GM19455 (cell line): ENCODE measurements at regions not wholly inside any gene's neighbourhood (a gene's known extent, or its start where the extent isn't known, plus 50 kb on each side); places are given as distances from the start of the nearest gene placed in this dataset.

Source experiments
- ATAC-seq: cut with Tn5 transposase; IDR thresholded peaks from one replicate; pipeline ENCODE4 v1.9.1; 2021; ENCODE audit not compliant: unreplicated experiment

DNA sequence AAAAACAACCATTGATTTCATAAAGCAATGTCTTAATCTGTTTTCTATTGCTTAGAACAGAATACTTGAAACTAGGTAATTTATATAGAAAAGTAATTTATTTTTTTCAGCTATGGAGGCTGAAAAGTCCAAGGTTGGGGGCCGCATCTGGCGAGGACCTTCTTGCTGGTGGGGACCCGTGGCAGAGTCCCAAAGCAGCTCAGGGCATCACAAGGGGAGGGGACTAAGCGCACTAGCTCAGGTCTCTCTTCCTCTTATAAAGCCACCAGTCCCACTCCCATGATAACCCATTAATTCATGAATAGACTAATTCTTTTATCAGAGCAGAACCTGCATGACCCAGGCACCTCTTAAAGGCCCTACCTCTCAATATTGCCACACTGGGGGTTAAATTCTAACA, 87.2 kb upstream of the KLF13 start:
- no peak for ATAC-seq

DNA sequence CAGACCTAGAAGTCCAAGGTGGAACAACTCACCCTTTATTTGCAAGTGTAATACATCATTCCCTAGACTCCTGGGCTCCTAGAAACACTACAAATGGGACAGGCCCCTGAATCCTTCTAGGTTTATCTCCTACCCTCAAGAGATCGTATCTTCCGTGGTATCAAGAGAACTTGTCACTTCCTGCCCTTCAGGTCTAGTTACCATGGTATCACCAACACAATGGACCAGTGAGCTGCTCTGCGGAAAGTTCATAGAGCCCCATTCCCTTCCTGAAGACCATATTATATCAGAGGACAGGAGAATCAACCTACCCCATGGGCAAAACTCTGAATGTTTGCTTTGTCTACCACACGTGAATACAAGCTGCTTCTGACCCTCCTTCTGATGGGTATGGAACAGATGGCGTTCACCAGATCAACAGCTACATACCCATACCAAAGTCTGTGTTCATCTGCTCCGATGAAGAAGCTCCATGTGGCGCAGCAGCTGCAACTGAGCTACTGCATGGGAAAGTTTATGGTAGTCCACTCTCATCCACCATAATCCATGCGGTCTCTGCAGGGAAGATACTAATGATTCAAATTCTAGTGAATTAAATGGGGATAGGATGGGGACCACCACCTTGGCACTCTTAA, 84.6 kb upstream of the KLF13 start:
- no peak for ATAC-seq

DNA sequence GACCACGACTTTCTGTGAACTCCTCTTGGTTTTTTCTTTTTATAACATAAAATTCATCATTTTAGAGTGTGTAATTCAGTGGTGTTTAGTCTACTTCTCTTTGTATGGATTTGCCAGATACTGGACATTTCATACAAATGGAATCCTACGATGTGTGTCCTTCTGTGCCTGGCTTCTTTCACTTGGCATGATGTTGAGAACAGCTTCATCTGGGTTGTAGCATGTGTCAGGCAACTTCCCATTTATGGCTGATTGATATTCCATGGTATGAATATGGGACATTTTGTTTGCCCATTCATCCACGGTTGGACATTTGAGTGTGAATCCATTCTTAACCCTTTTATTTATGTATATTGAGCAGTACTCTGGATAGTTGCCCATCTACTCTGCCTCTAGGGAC, 82.7 kb upstream of the KLF13 start:
- ATAC-seq = no peak

DNA sequence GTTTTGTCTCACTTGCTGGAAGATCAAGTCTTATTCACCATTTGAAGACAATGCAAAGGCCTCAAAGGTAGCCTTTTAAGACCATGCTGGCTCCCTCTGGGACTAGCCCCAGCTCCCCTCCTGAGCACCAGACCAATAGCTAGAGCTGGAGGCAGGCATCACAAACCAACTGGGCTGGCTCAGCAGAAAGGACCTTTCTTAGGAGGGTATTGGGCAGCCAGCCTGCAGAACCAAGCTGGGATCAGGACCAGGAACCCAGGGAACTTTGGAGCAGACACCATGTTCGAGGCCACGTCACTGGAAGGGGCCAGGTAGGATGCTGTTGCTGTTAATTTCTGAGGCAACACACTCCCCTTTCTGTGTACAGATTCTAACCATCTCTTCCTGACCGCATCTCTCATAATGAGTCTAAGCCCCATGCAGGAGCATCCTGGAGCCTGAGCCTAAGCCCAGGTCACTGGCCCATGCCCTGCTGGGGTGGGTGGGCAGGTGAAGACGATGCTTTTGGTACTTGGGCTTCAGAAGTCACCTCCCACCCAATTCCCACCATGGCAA, 81.4 kb upstream of the KLF13 start:
- no peak for ATAC-seq

DNA sequence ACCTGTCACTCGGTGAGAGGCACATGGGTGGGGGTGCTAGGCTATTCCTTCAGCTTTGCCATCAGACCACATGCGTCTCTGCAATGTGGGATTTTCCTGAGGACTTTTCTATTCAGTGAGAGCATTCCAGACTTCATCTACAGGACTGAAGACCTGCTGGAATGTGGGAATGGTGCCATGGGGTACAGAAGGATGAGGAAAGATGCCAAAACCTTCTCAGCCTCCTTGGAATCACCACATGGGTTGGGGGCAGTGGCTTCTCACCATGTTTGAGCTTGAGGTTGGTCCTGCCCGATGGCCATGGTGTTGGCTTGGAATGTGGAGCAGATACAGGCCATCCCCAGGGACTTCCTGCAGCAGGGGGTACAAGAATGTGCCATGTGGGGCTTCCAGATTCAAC, 80.9 kb upstream of the KLF13 start:
- no peak for ATAC-seq

DNA sequence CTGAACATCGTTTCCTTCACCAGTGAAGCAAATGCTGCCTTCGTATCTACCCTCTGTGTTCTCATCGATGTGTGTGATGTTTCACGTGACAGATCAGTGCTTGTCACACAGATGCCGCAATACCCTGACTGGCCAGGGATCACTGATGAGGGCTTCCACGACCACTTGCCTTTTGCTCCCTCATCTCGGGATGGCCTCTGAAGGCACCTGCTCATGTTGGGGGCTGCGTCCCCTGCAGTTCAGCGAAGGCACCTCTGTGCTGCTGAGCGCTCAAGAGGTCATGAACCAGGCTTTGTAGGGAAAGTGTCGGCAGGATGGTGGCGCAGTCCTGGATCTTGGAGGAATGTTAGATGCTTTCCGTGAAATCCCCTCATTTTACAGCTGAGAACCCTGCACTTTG, 79.2 kb upstream of the KLF13 start:
- ATAC-seq = no peak

DNA sequence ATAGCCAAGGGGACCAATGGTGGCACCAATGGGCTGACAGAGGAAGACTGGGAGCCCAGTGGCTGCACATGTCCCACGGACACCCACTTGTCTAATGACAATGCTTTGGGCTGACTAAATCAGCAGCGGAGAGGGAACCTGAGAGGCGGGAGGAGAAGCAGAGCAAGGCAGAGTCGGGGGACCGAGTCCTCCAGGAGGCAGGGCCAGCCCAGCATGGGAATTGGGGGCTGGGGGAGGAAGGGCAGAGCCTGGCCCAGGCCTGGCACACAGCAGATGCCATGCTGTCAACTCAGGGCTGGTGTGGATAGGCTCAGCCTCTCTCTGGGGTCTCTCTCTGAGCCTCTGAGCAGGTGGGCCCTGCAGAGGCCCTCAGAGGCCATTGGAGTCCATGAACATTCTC, 78.4 kb upstream of the KLF13 start:
- no peak for ATAC-seq

DNA sequence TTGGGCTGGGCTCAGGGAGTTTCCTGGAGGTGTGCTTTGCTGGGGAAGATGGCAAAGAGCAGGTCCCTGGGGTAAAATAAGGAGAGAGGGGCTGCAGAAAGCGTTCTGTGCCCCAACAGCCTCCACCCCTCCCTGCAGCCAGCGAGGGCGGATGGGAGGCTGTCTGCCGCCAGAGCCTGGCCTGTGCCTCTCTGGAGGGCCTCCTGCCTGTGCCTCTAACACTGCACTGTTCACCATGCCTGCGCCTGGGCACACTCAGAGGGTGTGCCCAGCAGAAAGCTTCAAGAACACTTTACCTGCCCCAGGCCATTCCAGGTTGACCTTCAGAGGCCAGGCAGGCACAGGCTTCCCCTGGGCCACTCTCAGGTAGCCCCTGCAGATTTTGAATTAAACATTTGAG, 77.7 kb upstream of the KLF13 start:
- ATAC-seq = no peak

DNA sequence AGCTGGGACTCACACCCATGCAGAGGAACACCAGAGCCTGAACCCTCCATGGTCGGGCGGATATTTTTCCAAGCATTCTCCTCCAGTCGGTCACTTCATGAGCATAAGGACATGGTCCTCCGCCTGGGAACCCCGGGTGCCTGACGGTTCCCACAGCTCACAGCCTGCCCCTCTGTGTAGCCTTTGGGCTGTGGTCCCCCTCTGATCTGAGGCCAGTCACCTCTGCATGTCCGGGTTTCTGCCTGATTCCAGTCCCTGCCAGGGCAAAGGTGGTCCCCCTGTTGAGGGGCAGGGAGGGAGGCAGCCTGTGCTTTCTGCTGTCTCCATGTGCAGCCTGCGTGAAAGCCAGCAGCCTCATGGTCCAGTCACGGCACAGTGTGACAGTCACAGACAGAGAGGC, 76.6 kb upstream of the KLF13 start:
- no peak for ATAC-seq

DNA sequence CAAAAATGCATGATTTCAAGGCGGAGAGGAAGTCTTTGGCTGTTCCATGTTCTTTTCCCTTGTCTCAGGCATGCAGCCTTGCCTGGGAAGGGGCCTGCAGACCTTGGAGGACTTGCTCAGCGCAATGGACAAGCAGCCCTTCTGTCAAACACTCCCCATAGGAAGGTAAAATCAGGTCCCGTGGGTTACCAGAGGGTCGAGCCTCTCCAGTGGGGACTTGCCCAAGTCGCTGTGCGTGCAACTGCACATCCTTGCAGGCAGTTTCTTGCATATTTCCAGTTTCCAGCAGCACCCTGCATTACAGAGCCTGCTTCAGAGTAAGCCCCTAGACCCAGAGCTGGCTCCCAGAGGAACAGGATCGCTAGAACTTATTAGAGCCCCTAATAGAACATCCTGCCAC, 75.5 kb upstream of the KLF13 start:
- ATAC-seq = no peak

DNA sequence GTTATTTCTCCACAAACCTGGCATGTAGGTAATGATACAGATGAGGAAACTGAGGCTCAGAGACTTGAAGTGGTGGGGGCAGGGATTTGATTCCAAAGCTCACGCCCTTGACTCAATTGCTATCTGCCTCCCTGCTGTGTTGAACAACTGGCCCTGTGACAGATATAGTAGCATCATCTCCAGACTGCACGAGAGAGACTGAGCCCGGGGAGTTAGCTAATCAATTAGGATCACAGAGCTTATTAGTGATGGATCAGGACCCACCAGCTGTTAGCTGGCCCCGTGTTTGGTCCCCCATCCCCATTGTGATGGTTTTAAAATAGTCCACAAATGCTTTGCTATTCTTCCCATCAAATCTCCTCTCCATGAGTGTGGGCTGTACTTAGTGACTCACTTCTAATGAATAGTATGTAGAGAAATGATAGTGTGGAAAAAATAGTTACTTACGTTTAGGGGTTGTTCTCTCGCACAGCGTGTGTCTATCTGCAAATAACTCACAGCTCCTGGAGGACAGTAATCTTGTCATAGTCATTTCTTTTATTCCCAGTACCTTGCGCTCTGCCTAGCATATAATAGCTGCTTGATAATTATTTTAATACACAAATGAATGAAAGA, 74.4 kb upstream of the KLF13 start:
- no peak for ATAC-seq

DNA sequence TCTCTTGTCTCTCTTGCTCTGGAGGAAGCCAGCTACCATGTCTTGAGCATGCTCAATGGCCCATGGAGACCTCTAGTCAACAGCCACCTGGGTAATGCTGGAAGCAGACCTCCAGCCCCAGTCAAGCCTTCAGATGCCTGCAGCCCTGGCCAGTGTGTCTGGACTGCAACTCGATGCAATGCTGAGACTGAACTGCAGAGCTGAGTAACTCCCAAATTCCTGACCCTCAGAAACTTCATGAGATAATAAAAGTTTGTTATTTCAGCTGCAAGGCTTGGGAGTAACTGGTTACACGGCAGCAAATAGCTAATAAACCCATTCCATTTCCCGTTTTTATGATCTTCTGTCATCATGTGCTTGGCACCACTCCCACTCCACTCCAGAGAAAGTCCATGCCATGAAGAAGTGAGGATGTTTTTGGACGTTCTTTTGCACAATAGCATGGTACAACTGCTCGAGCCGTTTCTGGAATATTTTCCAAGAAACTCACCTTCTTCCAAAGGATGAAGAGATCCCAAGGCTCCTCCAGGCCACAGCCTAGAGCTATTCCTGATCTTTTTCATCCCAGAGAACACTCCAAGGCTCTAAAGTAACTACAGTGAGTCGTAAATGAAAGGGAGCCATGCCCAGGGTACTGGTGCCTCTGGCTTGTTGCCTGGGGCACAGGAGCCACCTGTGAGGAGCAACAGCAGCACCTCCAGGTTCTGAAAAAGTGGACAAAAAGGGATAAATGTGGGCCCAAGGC, 72.0 kb upstream of the KLF13 start:
- ATAC-seq = no peak

DNA sequence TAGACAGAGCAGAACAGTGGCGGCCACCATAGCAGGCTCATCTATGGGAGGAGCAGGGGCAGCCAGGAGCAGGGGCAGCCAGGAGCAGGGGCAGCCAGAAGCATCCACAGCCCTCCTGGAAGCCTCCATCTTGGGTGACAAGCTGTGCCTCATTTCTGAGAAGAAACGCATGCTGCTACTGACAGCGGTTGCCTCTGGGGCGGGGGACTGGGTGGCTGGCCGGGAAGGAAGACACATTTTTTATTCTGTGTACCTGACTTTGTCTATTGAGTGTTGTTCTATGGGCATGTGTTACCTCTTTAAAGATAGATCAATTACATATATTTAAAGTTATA, 71.5 kb upstream of the KLF13 start:
- no peak for ATAC-seq

DNA sequence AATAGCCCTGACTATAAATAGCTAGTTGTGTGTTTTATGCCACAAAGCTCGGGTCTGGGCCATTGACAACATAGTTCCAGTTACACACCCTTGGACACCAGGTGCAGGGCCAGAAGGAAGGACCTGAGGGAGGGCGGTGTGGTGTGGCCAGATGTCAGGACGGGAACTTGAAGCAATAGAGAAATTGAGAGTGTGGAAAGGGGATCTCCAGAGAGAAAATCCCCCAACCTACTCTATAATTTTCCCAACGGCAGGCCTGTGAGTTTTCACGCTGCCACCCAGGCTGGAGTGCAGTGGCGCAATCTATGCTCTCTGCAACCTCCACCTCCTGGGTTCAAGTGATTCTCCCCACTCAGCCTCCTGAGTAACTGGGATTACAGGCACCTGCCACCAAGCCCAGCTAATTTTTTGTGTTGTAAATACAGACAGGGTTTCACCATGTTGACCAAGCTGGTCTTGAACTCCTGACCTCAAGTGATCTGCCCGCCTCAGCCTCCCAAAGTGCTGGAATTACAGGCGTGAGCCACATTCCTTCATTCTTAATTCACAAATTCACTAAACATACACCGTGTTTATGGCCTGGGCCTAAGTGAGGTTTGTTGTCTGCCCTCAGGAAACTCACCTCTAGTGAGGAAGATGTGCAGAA, 70.8 kb upstream of the KLF13 start:
- ATAC-seq = no peak

DNA sequence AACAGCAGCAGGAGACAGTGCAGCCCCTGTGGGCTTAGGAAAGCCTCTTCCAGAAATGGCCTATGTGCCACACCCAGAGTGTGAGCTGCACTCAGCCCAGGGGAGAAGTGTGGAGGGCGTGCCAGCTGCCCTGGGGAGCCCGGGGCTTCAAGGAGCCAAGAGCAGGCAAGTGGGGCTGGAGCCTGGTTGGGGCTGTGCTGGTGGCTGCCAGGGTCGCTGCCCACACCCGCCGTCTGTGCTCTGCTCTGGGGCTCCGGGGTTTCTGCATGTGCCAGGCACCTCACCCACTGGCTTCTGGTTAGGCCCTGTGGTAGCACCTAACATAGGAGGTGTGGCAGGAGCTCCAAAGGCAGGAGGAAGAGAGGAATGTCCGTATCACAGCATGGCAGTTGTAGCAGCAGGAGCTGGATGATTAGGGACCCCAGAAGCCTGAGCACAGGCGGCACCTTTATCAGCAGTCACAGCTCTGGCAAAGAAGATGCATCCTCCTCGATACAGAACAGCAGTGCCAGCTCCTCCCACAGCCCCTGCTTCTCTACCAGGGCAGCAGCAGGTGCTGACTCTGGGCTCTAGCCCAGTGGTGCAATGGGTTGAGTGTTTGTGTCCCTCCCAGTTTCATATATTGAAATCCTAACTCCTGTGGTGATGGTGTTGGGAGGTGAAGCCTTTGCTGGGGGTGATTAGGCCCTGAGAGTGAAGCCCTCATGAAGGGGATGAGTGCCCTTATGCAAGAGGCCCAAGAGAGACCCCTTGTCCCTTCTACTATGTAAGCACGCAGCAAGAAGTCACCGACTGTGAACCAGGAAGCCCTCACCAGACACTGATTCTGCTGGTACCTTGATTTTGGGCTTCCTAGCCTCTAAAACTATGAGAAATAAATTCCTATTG, 70.0 kb upstream of the KLF13 start:
- ATAC-seq = no peak

DNA sequence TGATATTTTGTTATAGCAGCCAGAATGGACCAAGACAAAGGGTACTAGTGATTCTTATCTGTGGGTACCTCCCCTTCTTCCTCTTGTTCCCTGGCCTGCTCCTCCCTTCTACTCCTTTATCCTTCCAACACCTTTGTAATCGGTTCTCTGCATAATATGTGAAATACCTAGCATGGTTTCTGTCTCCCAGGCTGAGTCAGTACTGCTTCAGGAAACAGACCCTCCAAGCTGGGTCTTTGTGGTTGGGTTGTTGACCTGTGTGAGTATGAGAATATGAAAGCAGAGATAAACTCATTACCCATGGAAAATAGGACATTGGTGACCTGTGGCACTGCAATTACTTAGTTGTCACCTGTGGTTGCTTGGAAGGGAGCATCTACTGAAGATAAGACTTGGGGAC, 69.3 kb upstream of the KLF13 start:
- ATAC-seq = no peak

DNA sequence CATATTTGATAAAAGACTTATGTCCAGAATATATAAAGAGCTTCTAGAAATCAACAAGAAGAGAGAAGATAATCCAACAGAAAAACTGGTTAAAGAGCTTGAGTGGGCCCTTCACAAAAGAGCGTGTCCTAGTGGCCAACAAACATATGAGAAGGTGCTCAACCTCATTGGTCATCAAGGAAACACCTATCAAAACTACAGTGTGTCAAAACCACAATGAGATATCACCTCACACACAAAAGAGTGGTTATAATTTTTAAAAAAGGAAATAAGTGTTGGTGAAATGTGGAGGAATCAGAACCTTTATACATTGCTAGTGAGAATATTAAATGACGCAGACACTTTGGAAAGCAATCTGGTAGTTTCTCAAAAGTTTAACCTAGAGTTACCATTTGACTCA, 68.4 kb upstream of the KLF13 start:
- ATAC-seq = no peak

DNA sequence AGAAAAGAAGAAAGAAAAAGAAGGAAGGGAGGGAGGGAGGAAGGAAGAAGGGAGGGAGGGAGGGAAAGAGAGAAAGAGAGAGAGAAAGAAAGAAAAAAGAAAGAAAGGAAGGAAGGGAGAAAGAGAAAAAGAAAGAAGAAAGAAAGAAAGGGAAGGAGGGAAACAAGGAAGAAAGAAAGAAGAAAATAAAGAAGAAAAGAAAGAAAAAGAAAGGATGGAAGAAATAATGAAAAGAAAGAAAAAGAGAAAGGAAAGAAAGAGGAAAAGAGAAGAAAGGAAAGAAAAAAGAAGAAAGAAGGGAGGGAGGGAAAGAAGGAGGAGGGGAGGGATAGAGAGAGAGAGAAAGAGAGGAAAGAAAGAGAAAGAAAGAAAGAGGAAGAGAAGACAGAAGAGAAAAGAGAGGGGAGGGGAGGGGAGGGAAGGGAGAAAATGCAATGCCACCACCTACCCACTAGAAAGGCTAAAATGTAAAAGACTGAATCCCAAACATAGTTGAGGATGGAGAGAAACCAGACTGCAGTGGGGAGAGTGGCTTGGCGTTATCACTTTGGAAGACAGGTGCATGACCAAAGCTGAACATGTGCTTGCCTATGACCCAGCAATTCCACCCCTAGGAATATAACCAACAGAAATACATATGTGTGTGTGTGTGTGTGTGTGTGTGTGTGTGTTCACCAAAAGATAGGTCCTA, 66.9 kb upstream of the KLF13 start:
- no peak for ATAC-seq

DNA sequence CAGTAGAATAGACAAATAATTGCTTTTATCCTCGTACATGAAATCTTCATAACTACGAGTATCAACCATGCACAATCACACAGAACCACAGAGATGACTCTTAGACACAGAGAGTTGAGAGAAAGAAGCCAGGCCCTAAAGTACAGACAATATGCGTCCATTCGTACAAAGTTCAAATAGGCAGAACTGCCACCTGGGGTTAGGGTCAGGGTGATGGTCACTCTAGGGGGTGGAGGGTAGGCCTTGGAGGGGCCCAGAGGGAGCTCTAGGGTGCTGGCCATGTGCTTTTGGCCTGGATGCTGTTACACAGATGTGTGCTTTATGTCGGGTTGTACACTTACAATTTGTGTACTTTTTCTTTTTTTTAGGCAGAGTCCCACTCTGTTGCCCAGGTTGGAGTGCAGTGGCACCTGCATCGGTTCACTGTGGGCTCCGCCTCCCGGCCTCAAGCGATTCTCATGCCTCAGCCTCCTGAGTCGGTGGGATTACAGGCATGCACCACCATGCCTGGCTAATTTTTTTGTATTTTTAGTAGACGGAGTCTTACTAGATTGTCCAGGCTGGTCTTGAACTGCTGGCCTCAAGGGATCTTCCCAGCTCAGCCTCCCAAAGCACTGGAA, 65.9 kb upstream of the KLF13 start:
- no peak for ATAC-seq
